Lower leg skin (tissue), 4 donors: ENCODE measurements at regions not wholly inside any gene's neighbourhood (a gene's known extent, or its start where the extent isn't known, plus 50 kb on each side); places are given as distances from the start of the nearest gene placed in this dataset.
"Not testable (repeated sequence)": the region's sequence is repeated elsewhere in the genome, so short reads cannot be mapped to it uniquely, and the experiment has no call there.

Experiments
- DNase-seq, 2 donors: peaks; one replicate each; pipeline ENCODE4 v3.0.0-alpha.2; 2019; ENCODE audit warnings: low spot score in 2 of 2
- H3K4me3 ChIP-seq: fragments of 200-600 bp; sonication (generic); 2 replicates; pipeline ENCODE4 v1.5.1; 2017; ENCODE audit warnings: mild to moderate bottlenecking, low read depth; ENCODE audit not compliant: poor library complexity, severe bottlenecking
- CTCF ChIP-seq, 3 donors: fragments of 450-650 bp; IDR thresholded peaks; one replicate each; pipeline ENCODE4 v1.5.1; 2016; ENCODE audit warnings: antibody characterized with exemption in 3 of 3, mild to moderate bottlenecking in 3 of 3, moderate library complexity in 2 of 3
- POLR2A ChIP-seq, 2 donors: fragments of 450-650 bp; IDR thresholded peaks; one replicate each; pipeline ENCODE4 v1.6.1; 2016 to 2017; ENCODE audit warnings: antibody characterized with exemption in 2 of 2, mild to moderate bottlenecking in 1 of 2, moderate library complexity in 1 of 2
- WGBS, 2 donors: methylation state at CpG; one replicate each; pipeline ENCODE4 v1.1.5; 2018; 5-methylcytosine and 5-hydroxymethylcytosine counted together
- intact Hi-C: fragments of 100-400 bp; cut with DNase I; formaldehyde crosslinking; loops from one replicate; pipeline ENCODE4 v1.15.0; 2023; ENCODE audit warnings: low total_unique reads

- 87 to 89% methylated on average over 7 of the region's 7 CpGs for WGBS, 2 donors
- DNase-seq = no peak
- TF ChIP-seq POLR2A (IDR thresholded peaks at IDR 0.05) (no peak), CTCF (IDR thresholded peaks at IDR 0.05) (no peak)
- no peak overlapping the region for H3K4me3 ChIP-seq
- intact Hi-C loops = no loop called here
Measured at GRCh38 chr12:4154672-4155225, 118.8 kb upstream of the CCND2 start.

GRCh38 chr12:4153343-4153892, 120.1 kb upstream of the CCND2 start:
- intact Hi-C loops = no loop called here
- DNase-seq = no peak
- TF ChIP-seq POLR2A (IDR thresholded peaks at IDR 0.05) (no peak), CTCF (IDR thresholded peaks at IDR 0.05) (no peak)
- H3K4me3 ChIP-seq = no peak overlapping the region
- WGBS, 2 donors = 54 to 80% methylated on average over 2 to 3 of the region's 3 CpGs

- no peak overlapping the region for H3K4me3 ChIP-seq
- intact Hi-C loops = no loop called here
- TF ChIP-seq CTCF (IDR thresholded peaks at IDR 0.05) = no peak
- no peak for TF ChIP-seq POLR2A (IDR thresholded peaks at IDR 0.05)
- WGBS, 2 donors = 69 to 73% methylated on average over 7 of the region's 7 CpGs
- no peak for DNase-seq
Measured at GRCh38 chr12:4152145-4152795, 121.3 kb upstream of the CCND2 start.

GRCh38 chr12:4151362-4152121, 122.0 kb upstream of the CCND2 start:
- WGBS, 2 donors = 80 to 88% methylated on average over 4 of the region's 4 CpGs
- H3K4me3 ChIP-seq = no peak overlapping the region
- TF ChIP-seq POLR2A (IDR thresholded peaks at IDR 0.05) = no peak
- no peak for TF ChIP-seq CTCF (IDR thresholded peaks at IDR 0.05)
- DNase-seq = no peak
- intact Hi-C loops = no loop called here

- DNase-seq, H3K4me3 ChIP-seq, intact Hi-C loops: not testable (repeated sequence)
- 93 to 97% methylated on average over 11 of the region's 11 CpGs for WGBS, 2 donors
Measured at GRCh38 chr12:4150355-4150754, 123.2 kb upstream of the CCND2 start.

- intact Hi-C loops = no loop called here
- 53 to 61% methylated on average over 5 of the region's 5 CpGs for WGBS, 2 donors
- DNase-seq = peak; percentile 37 to 91
Measured at GRCh38 chr12:4148418-4149056, 125.0 kb upstream of the CCND2 start.

More at GRCh38 chr12:4148418-4149056, 125.0 kb upstream of the CCND2 start:
- no peak overlapping the region for H3K4me3 ChIP-seq
- TF ChIP-seq POLR2A (IDR thresholded peaks at IDR 0.05) = no peak
- no peak for TF ChIP-seq CTCF (IDR thresholded peaks at IDR 0.05)
